ENCODE measurements at regions not wholly inside any gene's neighbourhood (a gene's known extent, or its start where the extent isn't known, plus 50 kb on each side); places are given as distances from the start of the nearest gene placed in this dataset.
"Not testable (repeated sequence)": the region's sequence is repeated elsewhere in the genome, so short reads cannot be mapped to it uniquely, and the experiment has no call there.

DNA sequence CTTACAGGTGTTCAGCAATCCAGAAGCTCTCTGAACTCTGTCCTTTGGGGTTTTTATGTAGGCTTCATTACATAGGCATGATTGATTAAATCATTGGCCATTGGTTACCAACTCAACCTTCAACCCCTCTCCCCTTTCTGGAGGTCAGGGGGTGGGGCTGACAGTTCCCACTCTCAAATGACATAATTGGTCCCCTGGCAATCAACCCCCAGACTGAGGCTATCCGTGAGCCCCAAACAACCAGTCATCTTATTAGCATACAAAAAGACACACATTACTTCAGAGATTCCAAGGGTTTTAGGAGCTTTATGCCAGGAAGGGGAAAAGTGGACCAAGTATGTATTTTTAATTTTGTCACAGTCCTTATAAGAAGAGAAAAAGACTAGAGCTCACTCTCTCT, 92.1 kb downstream of the ZNF467 start:
- DNase-seq = no peak

DNA sequence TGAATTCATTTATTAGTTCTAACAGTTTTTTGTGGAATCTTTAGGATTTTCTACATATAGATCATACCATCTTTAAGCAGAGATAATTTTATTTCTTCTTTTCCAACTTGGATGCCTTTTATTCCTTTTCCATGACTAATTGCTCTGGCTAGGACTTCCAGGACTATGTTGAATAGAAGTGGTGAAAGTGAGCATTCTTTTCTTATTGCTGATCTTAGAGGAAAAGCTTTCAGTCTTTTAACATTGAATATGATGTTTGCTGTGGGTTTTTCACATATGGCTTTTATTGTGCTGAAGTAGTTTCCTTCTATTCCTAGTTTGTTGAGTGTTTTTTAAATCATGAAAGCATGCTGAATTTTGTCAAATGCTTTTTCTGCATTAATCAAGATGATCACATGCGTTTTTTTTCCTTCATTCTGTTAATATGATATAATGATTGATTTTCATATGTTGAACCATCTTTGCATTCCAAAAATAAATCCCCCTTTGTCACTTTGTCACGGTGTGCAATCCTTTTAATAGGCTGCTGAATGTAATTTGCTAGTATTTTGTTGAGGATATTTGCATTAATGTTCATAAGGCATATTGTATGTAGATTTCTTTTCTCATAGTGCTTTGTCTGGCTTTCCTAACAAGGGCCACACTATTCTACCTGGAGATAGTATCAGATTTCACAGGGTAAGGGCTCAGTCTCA, 92.9 kb downstream of the ZNF467 start:
- DNase-seq = no peak

DNA sequence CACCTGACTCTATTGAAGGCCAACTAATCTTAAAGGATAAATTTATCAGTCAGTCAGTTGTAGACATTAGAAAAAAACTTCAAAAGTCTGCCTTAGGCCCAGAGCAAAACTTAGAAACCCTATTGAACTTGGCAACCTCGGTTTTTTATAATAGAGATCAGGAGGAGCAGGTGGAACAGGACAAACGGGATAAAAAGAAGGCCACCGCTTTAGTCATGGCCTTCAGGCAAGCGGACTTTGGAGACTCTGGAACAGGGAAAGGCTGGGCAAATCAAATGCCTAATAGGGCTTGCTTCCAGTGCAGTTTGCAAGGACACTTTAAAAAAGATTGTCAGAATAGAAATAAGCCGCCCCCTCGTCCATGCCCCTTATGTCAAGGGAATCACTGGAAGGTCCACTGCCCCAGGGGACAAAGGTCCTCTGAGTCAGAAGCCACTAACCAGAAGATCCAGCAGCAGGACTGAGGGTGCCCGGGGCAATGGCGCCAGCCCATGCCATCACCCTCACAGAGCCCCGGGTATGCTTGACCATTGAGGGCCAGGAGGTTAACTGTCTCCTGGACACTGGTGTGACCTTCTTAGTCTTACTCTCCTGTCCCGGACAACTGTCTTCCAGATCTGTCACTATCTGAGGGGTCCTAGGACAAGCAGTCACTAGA, 98.5 kb downstream of the ZNF467 start:
- not testable (repeated sequence) for DNase-seq

DNA sequence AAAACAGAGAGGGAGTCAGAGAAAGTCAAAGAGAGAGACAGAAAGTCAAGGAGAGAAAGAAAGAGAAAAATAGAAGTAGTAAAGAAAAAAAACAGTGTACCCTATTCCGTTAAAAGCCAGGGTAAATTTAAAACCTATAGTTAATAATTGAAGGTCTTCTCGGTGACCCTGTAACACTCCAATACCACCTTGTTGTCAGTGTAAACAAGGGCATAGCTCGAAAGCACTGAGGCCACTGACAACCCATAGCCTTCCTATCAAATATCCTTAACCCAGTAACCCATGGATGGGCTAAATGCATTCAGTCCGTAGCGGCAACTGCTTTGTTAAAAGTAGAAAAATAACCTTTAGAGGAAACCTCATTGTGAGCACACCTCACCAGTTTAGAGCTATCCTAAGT, 100.4 kb downstream of the ZNF467 start:
- DNase-seq = no peak

DNA sequence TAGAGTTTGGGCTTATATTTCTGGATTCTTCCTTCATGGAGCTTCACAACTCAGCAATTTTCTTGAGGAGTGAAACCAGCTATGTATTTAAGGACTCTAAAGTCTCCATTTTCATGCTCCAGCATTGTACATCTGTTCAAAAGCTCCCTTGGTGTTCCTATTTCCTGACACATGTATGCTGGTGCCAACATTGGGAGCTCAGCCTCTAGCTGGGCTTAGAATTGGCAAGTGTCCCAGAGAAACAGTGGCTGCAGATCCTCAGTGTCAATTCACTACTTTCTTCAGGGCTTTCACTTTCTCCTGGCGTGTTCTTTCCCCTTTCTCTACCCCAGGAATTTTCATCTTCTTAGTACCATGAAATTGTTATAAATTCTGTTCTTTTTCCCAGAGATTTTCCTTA, 103.1 kb downstream of the ZNF467 start:
- peak; percentile 67 for DNase-seq

DNA sequence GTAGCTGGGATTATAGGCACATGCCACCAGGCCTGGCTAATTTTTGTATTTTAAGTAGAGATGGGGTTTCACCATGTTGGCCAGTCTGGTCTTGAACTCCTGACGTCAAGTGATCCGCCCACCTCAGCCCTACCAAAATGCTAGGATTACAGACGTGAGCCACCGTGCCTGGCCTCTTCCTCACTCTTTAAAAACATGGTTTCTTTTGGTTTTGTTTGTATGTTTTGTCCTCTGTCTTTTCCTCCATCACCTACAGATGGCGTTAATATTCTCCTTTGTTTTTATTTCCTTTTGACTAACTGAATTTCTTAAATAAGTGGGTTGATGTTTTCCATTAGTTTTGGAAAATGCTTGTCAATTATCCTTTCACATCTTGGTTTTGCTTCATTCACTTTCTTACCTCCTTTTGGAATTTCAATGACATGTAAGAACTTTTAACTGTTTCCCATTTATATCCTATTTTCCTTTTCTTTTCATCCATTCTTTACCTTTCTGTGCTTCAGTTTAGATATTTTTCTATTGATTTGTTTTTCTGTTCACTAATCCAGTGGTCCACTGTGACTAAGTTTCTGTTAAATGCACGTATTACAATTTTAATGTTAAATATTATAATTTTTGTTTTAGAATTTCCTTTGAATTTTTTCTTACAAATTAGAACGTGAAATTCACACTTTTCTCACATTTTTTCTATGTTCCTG, 104.1 kb downstream of the ZNF467 start:
- DNase-seq = no peak

DNA sequence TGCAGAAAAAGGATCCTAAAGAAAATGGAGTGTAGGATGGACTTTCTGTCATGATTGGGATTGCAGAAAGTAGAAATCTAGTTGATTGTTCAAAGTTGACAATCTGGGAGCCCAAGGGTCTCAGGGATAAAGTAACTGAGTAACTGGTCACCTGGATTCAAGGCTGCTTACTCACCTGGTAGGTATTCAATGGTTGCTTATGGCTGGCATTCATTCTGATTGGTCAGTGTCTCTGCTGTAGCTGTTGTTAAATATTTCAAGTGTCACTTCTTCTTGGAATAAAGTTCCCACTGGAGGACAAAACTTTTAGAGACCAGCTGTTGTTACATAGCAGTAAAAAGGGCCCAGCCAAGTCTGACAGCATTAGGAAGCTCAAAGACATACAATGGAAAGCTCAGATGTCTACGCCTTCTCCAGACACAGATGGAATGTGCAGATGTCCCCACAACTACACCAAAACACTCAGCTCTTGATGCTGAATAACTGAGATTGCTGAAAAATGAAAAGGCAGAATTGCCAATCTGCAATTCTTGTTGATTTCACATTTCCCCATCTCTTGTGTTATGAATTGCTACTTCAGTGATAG, 106.9 kb downstream of the ZNF467 start:
- no peak for DNase-seq

DNA sequence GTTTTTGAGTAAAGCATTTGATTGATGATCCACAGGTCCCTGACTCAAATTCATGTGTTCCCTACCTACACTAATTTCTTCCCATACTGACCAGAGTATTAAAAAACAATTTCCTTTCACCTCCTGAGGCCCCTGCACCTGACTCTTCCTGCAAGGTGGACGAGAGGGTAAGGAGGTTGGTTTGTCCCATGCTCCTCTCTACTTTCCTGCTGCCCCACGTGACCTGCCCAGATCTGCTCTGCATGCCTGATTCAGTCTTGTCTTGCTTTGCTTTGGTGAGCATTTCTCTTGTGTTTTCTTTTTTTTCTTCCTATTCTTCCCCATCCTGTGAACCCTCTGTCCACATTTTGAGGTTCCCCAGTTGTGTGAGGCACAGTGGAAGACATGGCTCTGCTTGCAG, 107.8 kb downstream of the ZNF467 start:
- not testable (repeated sequence) for DNase-seq

DNA sequence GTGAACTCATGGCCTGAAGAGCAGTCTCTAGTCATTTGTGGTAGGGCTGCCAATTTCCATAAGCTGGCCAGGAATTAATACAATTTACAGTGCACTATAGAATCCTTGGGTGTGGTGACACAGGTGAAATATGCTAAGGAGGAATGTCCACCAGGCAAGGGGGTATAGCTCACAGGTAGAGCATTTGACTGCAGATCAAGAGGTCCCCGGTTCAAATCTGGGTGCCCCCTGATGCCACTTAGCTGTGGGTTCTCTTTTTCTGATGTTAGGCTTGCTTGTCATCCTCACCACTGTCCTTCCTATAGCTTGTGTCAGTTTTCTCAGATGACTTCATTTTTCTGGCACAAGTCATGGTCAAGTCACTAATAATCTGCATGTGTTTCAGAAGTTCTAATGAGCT, 108.7 kb downstream of the ZNF467 start:
- no peak for DNase-seq

DNA sequence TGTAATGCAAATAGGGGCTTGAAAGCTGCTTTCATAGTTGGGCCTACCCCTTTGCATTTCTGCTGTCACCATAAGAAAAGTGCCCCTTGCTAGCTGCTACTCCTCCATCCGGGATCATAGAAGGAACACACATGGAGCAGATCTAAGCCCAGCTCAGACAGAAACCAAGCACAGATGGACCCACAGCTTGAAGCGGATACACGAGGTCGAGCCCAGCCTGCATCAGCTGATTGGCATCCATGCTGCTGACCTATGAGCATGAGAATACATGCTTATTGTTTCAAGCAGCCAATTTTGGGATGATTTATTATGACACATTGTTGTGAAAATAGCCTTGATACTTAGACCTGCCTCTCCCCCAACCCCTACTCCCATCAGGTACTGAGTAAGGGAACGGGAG, 109.2 kb downstream of the ZNF467 start:
- DNase-seq = no peak

DNA sequence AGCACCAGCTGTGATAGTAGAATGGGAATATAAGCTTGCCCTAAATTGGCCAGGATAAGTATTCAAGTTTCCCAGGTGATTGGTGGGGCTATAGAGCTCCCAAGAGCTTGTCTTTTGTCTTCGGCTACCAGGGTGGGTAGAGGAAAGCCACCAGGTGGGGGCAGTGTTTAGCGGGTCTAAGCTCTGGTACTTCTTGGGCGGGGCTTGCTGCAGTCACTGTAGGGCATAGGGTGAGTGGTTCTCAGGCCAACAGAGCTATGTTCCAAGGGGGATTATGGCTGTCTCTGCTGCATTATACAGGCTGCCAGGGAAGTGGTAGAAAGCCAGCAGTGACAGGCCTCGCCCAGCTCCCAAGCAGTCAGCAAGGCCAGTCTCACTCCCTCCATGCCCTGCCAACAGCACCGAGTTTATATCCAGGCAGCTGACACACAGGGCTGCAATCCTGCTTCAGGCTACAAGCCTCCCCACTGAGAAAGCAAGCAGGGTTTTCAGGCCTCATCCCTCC, 110.7 kb downstream of the ZNF467 start:
- DNase-seq = no peak

DNA sequence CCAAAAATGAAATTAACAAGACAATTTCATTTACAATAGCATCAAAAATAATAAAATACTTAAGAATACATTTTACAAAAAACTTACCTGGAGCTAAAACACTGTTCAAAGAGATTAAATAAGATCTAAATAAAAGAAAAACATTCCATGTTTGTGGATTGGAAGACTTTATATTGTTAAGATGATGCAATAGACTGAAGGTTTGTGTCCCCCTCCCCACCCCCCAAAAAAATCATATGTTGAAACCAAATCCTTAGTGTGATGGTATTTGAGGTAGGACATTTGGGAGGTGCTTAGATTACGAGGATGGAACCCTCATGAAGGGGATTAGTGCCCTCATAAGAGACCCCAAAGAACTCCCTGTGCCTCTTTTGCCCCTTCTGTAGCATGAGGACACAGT, 117.6 kb downstream of the ZNF467 start:
- DNase-seq = no peak

DNA sequence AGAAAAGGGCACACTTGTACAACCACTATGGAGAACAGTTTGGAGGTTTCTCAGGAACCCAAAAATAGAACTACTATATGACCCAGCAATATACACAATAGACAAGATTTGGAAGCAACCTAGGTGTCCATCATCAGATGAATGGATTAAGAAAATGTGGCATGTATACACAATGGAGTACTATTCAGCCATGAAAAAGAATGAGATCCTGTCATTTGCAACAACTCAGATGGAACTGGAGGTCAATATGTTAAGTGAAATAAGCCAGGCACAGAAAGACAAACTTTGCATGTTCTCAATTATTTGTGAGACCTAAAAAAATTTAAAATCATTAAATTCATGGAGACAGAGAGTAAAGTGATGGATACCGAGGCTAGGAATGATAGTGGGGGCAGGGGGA, 118.8 kb downstream of the ZNF467 start:
- DNase-seq = no peak

DNA sequence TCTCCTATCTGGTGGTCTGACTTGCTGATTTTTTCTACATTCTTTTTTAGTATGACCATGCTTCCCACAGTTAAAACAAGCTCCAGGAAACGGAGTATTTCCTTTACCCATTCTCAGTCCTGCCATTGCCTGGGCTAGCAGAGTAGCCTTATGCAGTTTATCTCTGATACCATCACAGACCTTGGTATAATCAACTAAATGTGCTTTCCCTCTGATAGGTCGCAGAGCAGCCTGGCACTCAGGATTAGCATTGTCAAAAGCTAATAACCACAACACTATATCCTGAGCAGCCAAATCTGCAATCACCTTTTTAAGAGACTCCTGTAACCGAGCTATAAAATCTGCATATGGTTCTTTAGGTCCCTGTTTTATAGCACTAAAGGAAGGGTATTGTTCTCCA, 123.2 kb downstream of the ZNF467 start:
- not testable (repeated sequence) for DNase-seq

DNA sequence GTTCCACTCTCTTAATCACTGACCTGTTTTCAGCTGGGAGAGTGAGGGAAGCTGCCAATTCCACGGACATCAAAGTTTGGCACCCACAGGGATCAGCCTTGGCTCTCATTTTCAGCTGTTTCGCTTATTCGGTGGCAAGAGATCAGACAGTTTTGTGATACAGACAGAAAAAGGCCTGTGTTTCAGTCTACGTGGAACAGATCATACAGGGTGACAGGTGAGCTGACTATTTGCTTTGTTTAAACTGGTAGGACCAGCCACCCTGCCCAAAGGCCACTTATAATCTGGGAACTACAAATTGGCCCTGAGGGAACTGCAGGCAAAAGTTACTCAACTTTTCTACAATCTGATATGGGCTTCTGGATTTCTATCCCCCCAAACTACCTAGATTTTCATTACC, 128.6 kb downstream of the ZNF467 start:
- no peak for DNase-seq

DNA sequence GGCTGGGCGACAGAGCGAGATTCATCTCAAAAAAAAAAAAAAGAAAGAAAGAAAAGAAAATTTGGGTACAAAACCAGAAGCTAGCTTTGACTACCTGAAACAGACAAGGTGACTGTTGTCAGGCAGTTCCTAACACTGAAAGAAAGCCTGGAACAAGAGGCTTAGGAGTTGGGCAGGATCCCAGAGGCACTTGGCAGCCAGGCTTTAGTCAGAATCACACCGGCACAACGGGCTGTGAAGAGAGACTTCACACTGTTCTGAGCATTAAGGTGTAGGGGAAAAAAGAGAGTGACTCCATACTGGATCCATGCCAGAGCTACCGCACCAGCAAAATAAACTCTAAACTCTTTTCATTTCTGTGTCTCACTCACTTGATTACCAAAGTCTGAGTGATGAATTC, 130.8 kb downstream of the ZNF467 start:
- no peak for DNase-seq

DNA sequence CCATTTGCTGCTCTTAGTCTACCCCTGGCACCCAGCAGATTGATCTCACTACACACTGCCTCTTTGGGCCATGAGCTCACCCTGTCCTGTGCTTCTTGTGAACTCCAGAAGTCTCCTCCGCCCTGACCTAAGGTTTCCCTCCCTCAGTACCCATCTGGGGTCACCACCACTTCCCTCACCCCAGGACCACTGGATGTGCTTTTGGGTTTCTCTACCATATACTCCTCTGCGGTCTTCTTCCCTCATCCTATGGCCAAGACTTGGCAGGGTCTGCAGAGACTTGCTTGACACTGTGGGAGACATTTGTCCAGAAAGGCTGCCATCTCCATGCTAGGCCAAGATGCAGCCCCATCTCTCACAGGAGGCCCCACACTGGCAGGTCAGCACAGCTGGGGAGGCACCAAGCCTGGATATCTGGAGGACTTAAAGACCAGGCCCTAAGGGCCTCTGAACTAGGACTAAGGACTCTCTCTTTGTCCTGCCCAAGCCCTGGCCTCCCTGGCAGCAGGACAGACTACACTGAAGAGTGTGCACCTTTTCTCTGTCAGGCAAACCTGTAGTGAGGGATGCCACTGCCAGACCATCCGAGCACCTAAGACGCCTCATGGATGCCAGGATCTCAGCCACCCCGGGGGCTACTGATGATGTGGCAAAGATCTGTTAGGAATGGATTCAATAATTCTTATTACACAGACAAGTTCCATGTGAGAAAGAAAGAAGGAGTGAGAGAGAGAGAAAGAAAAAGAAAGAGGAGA, 134.6 kb downstream of the ZNF467 start:
- DNase-seq = no peak

DNA sequence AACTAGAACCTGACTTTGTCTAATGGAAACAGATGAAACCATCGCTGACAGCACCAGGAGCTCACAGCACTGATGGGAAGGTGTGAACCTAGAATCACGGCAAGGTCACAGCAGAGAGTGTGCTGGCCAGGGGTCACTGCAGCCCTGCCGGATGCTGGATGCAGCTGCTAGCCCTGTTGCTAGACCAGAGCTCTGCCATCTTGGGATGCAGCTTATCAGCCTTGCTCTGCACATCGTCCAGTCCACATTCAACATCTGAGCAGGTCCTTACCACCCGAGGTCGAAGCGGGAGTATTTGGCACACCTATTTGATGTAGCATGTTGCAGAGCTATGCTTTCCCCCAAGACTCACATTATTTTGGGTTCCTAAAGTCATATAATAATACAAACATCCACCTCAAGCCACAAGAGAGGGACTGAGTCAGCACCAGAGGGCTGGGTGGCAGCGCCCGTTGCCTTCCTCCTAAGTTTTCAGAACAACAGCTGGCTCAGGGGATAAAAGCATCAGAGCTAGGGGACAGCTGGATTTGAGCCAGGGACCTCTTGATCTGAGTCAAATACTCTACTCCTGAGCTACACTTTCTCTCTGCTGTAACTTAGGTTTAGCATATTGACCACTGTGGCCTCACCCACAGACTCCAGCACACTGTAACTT, 135.3 kb downstream of the ZNF467 start:
- DNase-seq = no peak

DNA sequence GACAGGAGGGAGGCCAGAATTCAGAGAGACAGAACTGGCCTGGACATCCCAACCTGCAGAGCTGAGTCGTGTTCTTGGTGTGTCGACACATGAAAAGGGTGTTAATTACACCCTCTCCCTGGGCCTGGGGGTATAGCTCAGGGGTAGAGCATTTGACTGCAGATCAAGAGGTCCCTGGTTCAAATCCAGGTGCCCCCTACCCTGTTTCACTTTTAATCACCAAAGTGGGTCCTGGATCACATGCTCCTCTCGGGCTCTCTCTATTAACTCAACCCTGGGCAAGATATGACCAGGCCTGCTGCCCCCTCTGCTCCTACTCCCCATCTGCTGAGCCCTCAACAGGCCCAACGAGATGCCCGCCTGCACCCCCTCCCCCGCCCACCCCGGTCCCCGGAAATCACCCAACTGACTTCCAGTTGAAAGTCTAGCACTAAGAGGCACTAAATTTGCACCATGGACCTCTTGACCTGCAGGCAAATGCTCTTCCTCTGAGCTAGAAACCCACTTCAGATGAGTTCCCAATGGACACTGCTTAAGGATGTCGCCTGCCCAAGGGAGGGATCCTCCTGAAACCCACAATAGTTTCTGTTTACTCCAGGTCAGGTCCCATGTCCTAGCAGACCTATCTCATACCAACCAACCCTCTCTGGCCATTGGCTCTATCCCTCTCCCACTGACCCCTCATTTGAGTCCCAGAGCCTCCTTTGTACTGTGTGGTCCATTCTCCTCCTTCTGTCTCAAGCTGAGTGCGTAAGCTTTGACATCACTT, 137.6 kb downstream of the ZNF467 start:
- no peak for DNase-seq

DNA sequence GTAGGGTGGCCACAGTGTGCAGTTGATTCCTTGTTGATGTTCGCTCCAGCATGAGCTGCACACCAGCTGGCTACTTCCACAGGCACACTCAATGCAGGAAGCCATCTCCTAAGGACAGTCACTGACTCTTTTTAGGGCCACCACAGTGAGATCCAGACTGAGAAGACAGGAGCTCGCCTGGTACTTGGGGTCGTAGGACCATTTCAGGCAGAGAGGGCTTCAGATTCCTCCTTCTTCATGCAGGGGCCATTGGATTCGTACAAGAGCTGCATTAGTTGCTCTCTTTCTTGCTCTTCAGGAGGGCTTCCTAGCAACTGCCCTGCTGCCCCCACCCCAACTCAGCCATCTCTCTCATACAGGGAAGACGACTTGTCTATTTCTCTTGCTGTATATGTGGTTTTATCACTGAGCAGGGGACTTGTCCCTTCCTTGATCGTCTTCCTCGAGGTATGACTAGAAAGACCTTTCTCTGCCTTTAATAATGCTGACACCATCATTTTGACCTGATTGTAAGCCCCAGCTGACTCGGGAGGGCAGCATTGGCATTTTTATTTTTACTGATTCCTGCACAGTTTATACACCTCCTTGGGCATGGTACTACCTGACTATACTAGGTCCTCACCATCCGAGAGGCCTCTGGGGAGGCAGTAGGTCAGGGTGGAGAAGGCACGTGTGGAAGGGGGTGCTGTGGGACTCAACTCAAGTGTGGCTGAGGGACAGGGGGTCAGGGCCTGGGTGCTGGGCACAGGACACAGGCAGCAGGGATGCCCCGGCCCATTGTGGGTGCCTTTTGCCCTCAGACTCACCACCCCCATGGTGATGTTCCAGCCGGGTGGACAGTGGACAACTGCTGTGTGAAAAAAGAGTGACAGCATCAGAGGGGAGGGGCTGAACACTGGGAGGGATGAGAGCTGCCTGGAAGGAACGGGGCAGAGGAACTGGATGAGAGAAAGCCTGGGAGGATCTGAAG, 136.7 kb upstream of the ZNF746 start:
- DNase-seq = no peak

Data from NCI-H2081 treated with DMSO at 0.1 percent for 48 hours (cell line).